DMS153 treated with DMSO at 0.1 percent for 48 hours (cell line): ENCODE measurements at regions not wholly inside any gene's neighbourhood (a gene's known extent, or its start where the extent isn't known, plus 50 kb on each side); places are given as distances from the start of the nearest gene placed in this dataset.
A peak's percentile ranks its signal among the peaks of the same experiment; 100 is the strongest.

Source experiments
- DNase-seq: peaks from one replicate; lab custom pipeline; 2025; ENCODE audit not compliant: unreplicated experiment; lab: John Stamatoyannopoulos, UW

DNA sequence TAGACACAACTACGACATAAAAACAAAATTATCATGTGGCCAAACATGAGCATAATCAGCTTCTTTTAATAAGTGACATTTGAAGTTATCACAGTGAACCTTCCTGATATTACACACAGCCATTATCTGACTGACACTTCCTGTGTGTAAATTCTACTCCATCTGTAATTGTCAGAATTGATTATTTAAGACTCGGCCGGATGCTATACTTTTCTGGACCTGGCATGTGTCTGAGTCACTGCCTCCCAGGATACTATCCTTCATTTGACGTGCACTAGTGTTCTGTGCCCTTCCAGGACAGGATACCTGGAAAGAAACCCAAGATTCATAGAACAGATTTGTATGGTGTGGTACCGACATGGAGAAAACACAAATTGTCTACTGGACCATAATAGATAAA, 242.0 kb downstream of the HS3ST3A1 start:
- no peak for DNase-seq

DNA sequence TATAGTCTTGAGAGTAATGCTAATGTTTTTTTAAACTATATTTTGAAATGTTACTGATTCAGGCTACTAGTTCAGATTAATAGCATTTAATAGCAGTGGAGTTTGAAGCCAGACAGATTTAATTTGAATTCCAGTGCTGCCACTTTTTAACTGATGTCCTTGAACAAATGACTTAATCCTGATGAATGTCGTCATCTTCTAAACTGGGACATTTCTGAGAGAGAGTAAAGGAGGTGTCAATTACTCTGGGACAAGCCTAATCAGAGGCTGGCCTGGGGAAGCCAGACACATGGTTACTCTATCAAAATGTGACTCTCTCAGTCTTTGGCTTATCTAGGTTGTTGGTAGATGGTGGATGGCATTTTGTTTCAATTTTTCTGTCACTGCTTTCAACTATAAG, 246.7 kb downstream of the HS3ST3A1 start:
- DNase-seq, result no peak

DNA sequence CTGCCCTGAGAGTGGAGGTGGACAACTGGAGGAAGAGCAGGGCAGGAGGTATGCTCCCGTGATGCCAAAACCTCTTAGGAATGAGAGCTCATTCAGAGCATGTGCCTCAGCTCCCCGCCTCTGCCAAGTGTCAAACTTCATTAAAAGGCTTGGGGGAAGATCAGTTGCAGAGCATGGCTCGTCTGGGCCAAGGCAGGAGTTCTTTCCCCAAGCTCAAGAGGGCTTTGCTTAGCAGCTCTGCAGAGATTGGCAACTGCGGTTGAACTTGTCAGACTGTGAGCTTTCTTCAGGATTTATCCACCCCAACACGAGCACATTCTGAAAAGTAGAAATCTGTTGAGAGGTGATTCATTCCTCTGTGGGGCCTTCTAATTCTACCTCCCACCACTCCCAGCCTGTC, 248.1 kb downstream of the HS3ST3A1 start:
- no peak for DNase-seq

DNA sequence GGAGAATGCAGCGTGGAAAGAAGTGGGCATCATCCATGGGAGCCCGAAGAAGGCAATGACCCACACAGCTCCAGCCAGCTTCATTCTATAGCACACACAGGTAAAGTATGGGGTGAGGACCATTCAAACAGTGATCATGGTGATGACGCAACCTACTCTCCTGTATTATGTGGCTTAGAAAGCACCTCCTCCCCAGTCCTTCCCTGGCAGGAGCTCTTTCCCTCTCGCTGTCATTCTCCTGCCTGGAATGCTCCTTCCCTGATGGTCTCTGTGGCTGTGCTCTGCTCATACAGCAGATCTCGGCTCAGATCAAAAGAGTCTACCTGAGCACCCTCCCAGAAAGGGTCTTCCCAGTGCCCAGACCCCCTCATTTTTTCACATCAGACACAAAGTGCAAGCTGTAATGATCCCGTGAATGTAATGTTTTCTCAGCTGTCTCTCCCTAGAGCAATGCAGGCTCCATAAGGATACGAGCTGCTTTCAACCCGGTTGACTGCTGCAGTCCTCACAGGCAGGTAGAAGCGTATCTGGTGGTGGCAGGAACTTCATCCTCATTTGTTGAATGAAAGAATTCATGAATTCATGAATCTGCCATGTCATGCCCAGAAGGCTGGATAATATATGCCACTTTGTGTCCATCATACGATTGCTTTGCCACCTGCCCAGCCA, 248.8 kb downstream of the HS3ST3A1 start:
- DNase-seq, result no peak

DNA sequence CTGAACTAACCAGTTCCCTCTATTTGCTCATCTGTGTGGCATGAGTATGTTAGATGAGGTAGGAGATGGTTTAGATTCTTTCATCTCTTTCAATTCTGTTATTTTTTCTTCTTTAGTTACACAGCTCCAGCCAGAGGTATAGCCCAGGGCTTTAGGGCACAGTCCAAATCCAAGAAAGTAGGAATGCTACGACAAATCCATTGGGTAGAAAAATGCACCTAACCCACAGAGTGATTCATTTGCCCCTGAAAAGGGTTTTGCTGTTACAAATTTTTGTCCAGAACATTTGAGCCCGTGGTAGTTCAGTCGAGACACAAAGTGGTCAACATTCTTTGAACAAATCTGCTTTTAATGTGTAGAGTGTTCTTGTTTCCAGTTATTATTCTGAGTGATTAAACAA, 250.7 kb downstream of the HS3ST3A1 start:
- DNase-seq, result no peak

DNA sequence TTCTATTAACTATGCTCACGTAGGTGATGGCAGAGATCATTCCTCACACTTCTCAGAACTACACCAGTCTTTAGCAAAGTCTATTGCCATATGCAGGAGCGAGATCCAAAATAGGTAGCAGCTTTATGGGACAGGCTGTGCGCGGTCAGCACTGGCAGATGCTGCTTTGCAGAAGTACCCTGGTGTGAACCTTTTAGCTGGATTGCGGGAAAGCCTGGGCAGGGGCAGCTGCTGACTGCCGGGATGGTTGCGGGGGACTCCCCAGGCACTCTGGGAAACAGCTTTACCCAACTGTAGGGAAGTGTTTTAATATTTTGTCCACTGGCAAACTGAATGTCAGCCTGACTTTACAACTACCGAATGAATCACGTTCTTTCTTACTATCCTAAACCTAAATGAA, 251.3 kb downstream of the HS3ST3A1 start:
- DNase-seq, result no peak

DNA sequence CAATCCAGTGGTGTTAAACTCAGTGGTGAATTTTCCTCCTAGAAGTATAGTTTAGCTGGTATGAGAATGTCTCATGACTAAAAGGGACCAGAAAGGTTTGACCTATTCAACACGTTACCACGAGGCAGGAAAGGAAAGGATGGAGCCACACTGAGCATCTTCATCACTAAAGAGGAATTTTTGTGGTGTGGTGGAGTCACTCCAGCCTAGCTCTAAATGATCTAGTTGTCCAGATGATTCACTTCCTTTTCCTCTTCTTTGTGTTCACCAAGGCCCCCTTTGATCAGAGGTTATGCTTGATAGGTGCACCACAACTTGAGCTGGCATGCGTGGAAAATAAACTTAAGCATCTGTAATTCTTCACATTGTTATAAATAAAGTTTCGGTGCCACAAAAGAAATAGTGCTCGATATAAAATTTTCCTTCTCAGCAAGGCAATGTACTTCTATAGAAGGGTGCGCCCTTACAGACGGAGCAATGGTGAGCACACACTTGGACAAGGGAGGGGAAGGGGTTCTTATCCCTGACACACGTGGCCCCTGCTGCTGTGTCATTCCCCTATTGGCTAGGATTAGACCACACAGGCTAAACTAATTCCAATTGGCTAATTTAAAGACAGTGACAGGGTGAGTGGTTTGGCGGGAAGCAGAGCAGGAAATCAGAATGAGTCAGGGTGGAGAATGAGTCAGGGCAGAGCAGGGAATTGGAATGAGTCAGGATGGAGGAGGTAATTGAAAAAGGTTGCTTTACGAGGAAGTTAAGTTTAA, 254.6 kb downstream of the HS3ST3A1 start:
- no peak for DNase-seq

DNA sequence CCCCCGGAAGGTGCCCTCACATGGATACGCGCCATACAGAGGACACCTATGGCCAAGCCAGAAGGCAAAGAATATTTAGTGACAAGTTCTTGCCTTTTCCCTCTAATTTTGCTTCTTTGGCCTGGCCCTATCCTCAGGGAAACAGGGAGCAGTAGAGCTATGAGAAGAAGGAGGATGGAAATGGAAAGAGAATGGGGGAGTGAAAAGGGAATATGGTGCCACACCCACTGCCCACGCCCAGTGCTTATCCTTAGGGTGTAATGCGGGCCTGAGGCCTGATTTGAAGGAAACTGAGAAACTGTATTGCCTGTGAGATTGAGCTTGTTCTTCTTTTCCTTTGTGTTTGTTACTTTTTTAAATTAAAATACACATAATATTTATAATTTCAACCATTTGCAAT, 255.1 kb downstream of the HS3ST3A1 start:
- no peak for DNase-seq

DNA sequence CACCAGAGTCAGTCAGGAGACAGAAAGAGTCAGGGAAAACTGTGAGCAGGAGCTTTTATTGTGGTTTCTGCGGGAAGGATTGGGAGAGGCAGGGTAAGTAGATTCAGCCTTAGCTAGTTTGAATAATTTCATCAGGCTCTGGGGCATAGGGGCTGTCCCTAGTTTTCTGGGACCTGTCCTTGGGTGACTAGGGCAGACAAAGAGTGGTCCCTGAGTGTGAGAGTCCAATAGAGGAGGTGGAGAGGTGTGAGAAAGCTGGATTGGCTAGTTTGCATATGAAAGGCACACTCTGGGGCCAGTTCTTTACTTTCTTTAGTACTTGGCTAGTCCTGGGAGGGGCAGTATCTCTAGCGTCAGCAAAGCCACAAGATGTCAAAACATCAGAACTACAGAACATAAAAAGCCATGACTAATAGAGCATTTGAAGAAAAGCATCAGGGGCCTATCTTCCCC, 255.6 kb downstream of the HS3ST3A1 start:
- no peak for DNase-seq

DNA sequence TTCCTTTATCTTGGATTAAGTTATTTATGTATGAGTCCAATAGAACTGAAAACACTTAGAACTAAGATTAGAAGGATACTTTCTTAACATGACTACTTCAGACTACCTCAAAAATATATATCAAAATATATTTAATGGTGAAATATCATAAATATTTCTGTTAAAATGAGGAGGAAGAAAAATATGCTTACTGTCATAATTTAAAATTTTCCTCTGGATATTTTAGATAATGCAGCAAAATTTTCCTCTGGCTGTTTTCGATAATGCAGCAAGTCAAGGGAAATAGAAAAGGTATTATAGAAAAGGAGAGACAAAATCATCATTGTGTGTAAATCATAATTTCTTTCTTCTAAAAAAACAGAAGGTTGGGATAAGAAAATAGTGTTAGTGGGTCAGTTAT, 263.3 kb downstream of the HS3ST3A1 start:
- DNase-seq, result no peak

DNA sequence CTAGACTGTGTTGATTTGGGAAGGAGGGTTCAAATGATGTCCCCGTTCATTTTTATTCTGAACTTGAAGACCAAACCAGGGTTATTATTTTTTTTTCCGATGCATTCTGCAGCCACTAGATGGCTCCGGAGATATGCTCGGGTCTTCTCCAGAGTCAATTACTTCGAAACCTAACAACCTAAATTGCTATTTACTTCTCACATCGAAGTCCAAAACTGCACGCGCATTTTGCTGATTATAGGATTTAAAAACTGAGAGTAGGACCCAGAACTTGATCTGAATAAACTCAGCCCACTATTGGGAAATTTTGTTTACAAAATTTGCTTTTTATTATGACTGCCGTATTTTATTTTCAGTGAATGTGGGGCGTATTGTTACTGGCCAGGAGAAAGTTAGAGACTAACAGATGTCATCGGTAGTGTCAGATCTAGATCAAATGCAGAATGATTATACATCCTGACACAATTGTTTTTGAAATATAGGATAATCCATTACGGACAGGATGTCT, 263.8 kb downstream of the HS3ST3A1 start:
- DNase-seq, result peak; percentile 2

DNA sequence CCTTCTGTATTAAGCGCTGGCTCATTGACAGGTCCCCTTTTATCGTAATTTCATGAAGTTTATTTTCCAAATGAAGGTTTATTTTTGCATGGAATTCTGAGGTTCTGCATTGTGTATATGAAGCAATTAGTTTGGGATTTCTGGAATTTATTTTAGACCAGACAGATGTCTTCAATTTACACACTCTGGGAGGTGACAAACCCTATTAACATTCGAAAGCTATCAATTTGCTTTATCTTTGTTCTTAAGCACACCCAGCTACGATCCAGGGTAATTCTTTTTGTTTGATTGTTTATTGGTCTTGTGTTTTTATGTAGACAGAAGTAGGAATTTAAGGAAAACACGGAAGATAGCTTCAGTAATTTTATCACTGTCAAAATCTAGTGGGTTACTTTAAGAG, 264.6 kb downstream of the HS3ST3A1 start:
- no peak for DNase-seq

DNA sequence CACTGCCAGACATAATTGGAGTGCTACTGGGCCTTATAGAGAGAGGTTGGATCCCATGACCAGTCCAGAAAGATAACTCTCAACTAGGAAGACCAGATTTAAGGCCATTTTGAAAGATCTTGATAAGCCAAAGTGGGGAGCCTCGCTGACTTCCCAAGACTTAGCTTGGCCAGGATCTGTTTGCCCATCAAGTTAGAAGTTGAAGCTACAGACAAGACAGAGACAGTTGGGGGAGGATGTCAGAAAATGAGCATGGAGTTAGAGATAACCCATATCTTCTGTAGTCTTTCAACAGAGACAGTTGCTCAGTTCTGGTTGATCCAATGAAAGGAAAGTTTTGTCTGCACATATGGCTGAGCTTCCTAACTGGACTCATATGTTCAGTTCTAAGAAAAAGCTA, 267.4 kb downstream of the HS3ST3A1 start:
- DNase-seq, result no peak

DNA sequence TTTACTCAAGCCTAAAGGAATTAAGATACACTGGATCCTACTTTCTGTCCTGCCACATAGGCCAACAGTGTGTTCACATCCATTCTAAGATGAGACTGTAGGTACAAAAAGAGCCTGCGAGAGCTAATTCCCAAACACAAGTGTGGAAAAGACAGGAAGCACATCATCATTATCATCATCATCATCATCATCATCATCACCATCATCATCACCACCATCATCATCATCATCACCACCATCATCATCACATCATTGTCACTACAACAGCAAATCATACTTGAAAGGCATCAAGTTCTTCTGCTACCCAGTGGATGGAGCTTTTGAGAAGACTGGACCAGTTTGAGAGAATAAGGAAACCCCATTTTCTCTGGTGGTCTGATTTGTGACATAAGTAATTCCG, 268.1 kb downstream of the HS3ST3A1 start:
- no peak for DNase-seq

DNA sequence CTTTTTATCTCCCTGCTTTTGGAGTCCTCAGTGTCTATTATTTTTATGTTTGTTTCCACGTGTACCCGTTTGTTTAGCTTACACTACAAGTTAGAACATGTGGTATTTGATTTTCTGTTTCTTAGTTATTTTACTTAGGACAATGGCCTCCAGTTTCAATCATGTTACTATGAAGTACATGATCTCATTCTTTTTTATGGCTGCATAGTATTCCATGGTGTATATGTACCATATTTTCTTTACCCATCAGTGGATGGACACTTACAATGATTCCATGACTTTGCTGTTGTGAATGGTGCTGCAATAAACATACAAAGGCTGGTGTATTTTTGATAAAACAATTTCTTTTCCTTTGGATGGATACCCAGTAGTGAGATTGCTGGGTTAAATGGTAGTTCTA, 269.5 kb downstream of the HS3ST3A1 start:
- no peak for DNase-seq

DNA sequence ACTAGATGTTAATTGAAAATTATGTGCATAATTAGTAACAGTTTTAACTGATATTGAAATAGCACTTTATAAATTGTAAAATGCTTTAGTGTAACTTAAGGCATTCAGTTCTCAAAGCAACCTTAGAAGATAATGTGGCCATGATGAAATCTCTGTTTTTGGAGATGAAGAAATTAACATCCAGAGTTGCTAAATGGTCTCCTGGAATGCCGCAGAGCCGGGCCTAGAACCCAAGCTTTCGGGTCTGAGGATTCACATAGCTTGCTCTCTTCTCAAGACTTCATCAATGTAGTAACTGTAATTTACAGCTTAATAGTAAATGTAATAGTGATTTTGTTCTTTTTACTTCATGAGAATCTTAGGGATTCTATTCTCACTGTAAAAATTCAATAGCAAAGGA, 272.3 kb downstream of the HS3ST3A1 start:
- DNase-seq, result no peak

DNA sequence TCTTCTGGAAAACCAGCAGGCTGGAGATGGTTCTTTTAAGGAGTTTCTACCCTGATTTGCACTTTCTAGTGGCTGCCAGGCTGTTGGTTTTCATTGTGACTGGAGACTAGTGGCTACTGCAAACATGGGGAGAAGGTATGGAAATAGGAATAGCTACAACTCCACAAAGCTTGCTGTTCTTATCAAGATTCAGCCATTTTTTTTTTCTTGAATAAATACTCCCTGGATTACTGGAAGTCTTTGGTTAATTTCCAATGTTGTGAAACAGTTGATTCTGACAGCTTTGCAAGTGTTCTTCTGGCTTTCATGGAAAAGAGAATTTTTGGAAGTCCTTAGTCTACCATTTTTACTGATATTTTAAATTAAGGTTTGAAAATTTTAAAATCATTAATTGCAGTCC, 277.7 kb downstream of the HS3ST3A1 start:
- no peak for DNase-seq

DNA sequence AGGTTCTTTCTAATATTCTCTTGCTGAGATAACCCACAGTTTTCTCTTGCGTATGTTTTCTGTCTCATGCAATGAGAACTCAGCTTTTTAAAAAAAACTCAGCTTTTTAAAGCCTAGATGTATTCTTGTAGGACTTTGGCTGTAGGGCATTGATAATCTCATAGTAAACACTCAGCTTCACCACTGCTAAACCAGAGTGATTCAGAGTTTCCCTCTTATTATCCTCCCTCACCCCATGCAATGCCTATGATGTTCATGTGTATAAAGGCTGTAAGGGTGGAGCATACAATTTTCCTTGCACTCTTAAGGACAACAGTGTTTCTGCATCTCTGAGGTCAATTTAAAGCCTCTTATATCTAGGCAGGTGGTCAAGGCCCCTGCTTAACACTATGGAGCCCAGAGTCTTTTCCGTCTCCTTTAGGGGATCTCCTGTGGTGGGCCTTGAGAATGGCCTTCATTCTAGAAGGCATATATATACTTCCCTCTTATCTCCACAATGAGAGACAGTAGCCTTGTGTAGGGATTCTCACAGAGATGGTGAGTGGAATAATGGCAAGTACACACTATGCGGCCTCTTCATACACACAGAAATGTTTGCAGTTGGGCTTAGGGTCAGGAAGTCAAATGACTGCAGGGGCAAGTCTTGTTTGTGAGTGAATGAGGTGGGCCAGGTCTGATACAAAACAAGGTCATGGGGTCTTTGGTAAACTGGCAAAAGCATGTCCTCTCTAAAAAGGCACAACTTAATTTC, 279.6 kb downstream of the HS3ST3A1 start:
- DNase-seq, result no peak

DNA sequence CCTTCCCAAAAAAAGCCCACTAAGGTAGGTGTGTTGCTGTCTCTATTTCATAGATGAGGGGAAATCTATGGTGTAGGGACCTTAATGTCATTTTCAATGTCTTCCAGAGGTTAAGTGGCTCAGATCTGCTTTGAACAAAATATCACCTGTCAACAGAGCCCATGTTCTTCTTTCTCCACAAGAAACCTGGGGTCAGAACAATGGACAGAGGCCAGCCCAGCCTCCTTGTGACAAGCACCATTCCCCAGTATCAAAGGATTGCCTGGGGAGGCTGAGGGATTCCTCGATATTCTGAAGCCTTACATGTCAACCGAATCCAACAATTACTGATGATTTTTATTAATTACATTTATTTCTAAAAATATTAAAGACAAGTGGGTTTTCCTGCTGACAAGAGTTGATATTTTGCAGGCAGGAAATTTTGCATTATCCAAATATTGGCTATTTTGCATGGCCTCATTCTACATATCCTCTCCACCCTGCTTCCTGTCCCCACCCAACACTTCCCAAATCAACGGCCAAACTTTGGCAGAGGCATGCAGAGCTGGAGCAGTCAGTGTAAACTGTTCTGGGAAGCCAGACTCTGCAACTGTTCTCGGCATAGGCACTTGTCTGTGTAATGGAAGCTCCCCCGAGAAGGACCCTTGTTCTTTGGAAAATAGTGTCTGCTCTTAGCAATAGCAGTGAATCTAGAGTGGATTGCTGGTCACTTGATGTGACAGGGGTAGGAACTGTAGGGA, 281.5 kb downstream of the HS3ST3A1 start:
- no peak for DNase-seq

DNA sequence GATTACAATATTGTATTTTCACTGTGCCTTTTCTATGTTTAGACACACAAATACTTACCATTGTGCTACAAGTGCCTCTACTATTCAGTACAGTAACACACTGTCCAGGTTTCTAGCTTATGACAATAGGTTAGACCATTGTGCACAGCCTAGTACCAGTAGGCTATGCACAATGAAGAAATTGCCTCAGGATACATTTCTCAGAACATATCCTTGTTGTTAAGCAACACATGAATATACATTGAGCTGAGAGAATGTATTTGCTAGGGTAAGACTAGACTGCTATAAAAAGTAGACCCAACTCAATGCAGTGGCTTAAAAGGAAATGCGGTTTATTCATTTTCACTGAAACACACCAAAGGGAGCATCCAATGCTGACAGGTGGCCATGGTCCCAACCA, 285.1 kb downstream of the HS3ST3A1 start:
- no peak for DNase-seq

DNA sequence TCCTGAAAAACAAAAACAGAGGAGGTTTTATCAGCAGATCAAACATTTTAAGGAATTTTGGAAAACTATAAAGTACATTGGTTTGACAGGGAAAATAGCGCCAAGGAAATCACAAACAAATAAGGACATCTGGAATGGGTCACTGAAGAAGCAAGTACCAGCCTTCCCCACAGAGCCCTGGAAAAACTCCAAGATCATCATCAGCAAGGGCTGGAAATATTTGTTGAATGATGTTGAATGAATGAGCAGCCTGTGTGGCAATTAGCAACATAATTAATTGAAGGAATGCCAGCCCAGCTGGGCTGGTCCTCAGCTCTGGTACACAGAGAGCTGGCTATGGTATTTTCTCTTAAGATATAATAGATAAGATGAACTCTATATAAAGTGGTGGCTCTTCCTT, 290.4 kb downstream of the HS3ST3A1 start:
- no peak for DNase-seq
